Choroid plexus epithelial cell (primary cell): ENCODE measurements at regions not wholly inside any gene's neighbourhood (a gene's known extent, or its start where the extent isn't known, plus 50 kb on each side); places are given as distances from the start of the nearest gene placed in this dataset.
A peak's percentile ranks its signal among the peaks of the same experiment; 100 is the strongest.

Source experiments
- DNase-seq: peaks from one replicate; pipeline ENCODE4 v3.0.0-alpha.2; 2010; ENCODE audit warnings: low read depth
- H3K4me3 ChIP-seq: 2 replicates; pipeline ENCODE4 v1.5.1; 2011; ENCODE audit warnings: low read depth, mild to moderate bottlenecking, control low read depth, low read length, moderate library complexity
- CTCF ChIP-seq: conservative IDR thresholded peaks from 2 replicates; pipeline ENCODE4 v1.5.1; 2011; ENCODE audit warnings: low read depth, mild to moderate bottlenecking, control low read depth, inconsistent platforms, low read length, moderate library complexity

- no peak overlapping the region for H3K4me3 ChIP-seq
- TF ChIP-seq CTCF: no peak
- no peak for DNase-seq
These were observed 146.8 kb downstream of the CYP26A1 start for GRCh38 chr10:93220296-93221170.

- DNase-seq: no peak
- TF ChIP-seq CTCF: no peak
These were observed 147.4 kb downstream of the CYP26A1 start for GRCh38 chr10:93221171-93221496.

DNA sequence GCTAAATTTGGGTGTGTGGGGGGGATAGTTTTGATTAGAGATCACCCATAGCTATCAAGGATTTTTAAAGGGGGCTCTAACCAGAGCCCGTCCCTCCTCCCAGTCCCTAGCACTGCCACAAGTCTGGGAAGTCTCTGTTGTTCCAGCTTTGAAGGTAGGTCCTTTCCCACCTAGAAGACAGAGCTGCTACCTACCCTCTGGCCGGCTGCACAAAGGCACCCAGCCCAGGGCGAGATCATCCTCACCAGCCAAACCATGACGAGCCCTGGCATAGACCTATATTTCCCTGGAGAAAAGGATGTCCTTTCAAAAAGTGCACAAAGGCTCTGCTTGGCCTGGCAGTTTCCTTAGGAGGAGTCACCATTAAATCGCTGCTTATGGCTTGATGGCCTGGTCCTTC lies 147.8 kb downstream of the CYP26A1 start:
- TF ChIP-seq CTCF: no peak
- DNase-seq: no peak
- H3K4me3 ChIP-seq: no peak overlapping the region

More at GRCh38 chr10:93221171-93221496, 147.4 kb downstream of the CYP26A1 start:
- H3K4me3 ChIP-seq: no peak overlapping the region

- no peak for TF ChIP-seq CTCF
- H3K4me3 ChIP-seq: no peak overlapping the region
- peak; percentile 31 for DNase-seq
These were observed 148.6 kb downstream of the CYP26A1 start for GRCh38 chr10:93222211-93222754.

GRCh38 chr10:93222876-93223275 lies 149.2 kb downstream of the CYP26A1 start:
- H3K4me3 ChIP-seq: no peak overlapping the region
- no peak for TF ChIP-seq CTCF
- DNase-seq: no peak

DNA sequence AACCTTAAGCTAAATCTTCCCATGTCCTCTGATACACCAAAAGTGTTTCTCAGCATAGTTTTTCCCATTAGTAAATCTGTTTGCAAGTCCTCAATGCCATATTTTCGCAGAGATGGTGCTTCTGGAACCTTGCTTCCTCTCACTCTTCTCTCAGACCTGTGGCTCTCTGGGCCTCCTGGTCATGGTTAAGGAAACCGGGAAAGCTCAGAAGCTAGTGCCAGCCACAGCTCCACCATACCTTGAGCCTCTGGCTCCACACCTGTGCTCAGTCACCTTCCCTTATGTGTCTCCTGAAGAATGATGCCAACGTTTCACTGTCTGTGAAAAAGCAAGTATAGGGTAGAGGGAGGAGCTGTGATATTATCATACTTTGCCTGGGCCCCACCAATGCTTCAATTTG lies 149.6 kb downstream of the CYP26A1 start:
- no peak overlapping the region for H3K4me3 ChIP-seq
- DNase-seq: no peak
- TF ChIP-seq CTCF: no peak
